ENCODE measurements at regions not wholly inside any gene's neighbourhood (a gene's known extent, or its start where the extent isn't known, plus 50 kb on each side); places are given as distances from the start of the nearest gene placed in this dataset.

- in situ Hi-C loops (cut with HindIII; ENCODE audit: low pct_unique_long_range_greater_than_20kb, low sequenced_read_pairs) = no loop called here
- no peak for DNase-seq (ENCODE audit: low read depth)
These were observed 1422.3 kb downstream of the PLA2G4A start for GRCh38 chr1:188251036-188251435.

GRCh38 chr1:188261849-188262248, 1433.1 kb downstream of the PLA2G4A start:
- in situ Hi-C loops (cut with HindIII; ENCODE audit: low pct_unique_long_range_greater_than_20kb, low sequenced_read_pairs) = no loop called here
- DNase-seq (ENCODE audit: low read depth) = no peak

GRCh38 chr1:188269956-188270355, 1441.2 kb downstream of the PLA2G4A start:
- peak; percentile 10 for DNase-seq (ENCODE audit: low read depth)
- in situ Hi-C loops (cut with HindIII; ENCODE audit: low pct_unique_long_range_greater_than_20kb, low sequenced_read_pairs) = no loop called here

- in situ Hi-C loops (cut with HindIII; ENCODE audit: low pct_unique_long_range_greater_than_20kb, low sequenced_read_pairs) = no loop called here
- DNase-seq (ENCODE audit: low read depth) = no peak
These were observed 1441.7 kb downstream of the PLA2G4A start for GRCh38 chr1:188270497-188270896.

- DNase-seq (ENCODE audit: low read depth) = no peak
- in situ Hi-C loops (cut with HindIII; ENCODE audit: low pct_unique_long_range_greater_than_20kb, low sequenced_read_pairs) = no loop called here
These were observed 1449.0 kb downstream of the PLA2G4A start for GRCh38 chr1:188277771-188278170.

- in situ Hi-C loops (cut with HindIII; ENCODE audit: low pct_unique_long_range_greater_than_20kb, low sequenced_read_pairs) = no loop called here
- no peak for DNase-seq (ENCODE audit: low read depth)
These were observed 1453.2 kb downstream of the PLA2G4A start for GRCh38 chr1:188281921-188282320.

- in situ Hi-C loops (cut with HindIII; ENCODE audit: low pct_unique_long_range_greater_than_20kb, low sequenced_read_pairs) = no loop called here
- peak; percentile 41 for DNase-seq (ENCODE audit: low read depth)
These were observed 1466.4 kb downstream of the PLA2G4A start for GRCh38 chr1:188295157-188295556.

- no peak for DNase-seq (ENCODE audit: low read depth)
- in situ Hi-C loops (cut with HindIII; ENCODE audit: low pct_unique_long_range_greater_than_20kb, low sequenced_read_pairs) = no loop called here
These were observed 1474.0 kb downstream of the PLA2G4A start for GRCh38 chr1:188302746-188303145.

GRCh38 chr1:188314557-188315137, 1485.9 kb downstream of the PLA2G4A start:
- no peak for DNase-seq (ENCODE audit: low read depth)
- in situ Hi-C loops (cut with HindIII; ENCODE audit: low pct_unique_long_range_greater_than_20kb, low sequenced_read_pairs) = no loop called here

- no peak for DNase-seq (ENCODE audit: low read depth)
- in situ Hi-C loops (cut with HindIII; ENCODE audit: low pct_unique_long_range_greater_than_20kb, low sequenced_read_pairs) = no loop called here
These were observed 1489.1 kb downstream of the PLA2G4A start for GRCh38 chr1:188317894-188318293.

- no peak for DNase-seq (ENCODE audit: low read depth)
- in situ Hi-C loops (cut with HindIII; ENCODE audit: low pct_unique_long_range_greater_than_20kb, low sequenced_read_pairs) = no loop called here
These were observed 1496.5 kb downstream of the PLA2G4A start for GRCh38 chr1:188325211-188325610.

- in situ Hi-C loops (cut with HindIII; ENCODE audit: low pct_unique_long_range_greater_than_20kb, low sequenced_read_pairs) = no loop called here
These were observed 1515.2 kb downstream of the PLA2G4A start for GRCh38 chr1:188343914-188344313.

GRCh38 chr1:188350104-188350503, 1521.4 kb downstream of the PLA2G4A start:
- in situ Hi-C loops (cut with HindIII; ENCODE audit: low pct_unique_long_range_greater_than_20kb, low sequenced_read_pairs) = no loop called here
- no peak for DNase-seq (ENCODE audit: low read depth)

More at GRCh38 chr1:188343914-188344313, 1515.2 kb downstream of the PLA2G4A start:
- DNase-seq (ENCODE audit: low read depth) = no peak

- DNase-seq (ENCODE audit: low read depth) = no peak
- in situ Hi-C loops (cut with HindIII; ENCODE audit: low pct_unique_long_range_greater_than_20kb, low sequenced_read_pairs) = no loop called here
These were observed 1526.3 kb downstream of the PLA2G4A start for GRCh38 chr1:188355082-188355481.

GRCh38 chr1:188355847-188356246, 1527.1 kb downstream of the PLA2G4A start:
- in situ Hi-C loops (cut with HindIII; ENCODE audit: low pct_unique_long_range_greater_than_20kb, low sequenced_read_pairs) = no loop called here
- DNase-seq (ENCODE audit: low read depth) = no peak

GRCh38 chr1:188359315-188359714, 1530.6 kb downstream of the PLA2G4A start:
- in situ Hi-C loops (cut with HindIII; ENCODE audit: low pct_unique_long_range_greater_than_20kb, low sequenced_read_pairs) = no loop called here
- DNase-seq (ENCODE audit: low read depth) = no peak

GRCh38 chr1:188363943-188364342, 1535.2 kb downstream of the PLA2G4A start:
- in situ Hi-C loops (cut with HindIII; ENCODE audit: low pct_unique_long_range_greater_than_20kb, low sequenced_read_pairs) = no loop called here
- no peak for DNase-seq (ENCODE audit: low read depth)

- in situ Hi-C loops (cut with HindIII; ENCODE audit: low pct_unique_long_range_greater_than_20kb, low sequenced_read_pairs) = no loop called here
- DNase-seq (ENCODE audit: low read depth) = no peak
These were observed 1536.2 kb downstream of the PLA2G4A start for GRCh38 chr1:188364927-188365449.

- DNase-seq (ENCODE audit: low read depth) = no peak
- in situ Hi-C loops (cut with HindIII; ENCODE audit: low pct_unique_long_range_greater_than_20kb, low sequenced_read_pairs) = no loop called here
These were observed 1537.1 kb downstream of the PLA2G4A start for GRCh38 chr1:188365874-188366273.

GRCh38 chr1:188367661-188368060, 1538.9 kb downstream of the PLA2G4A start:
- in situ Hi-C loops (cut with HindIII; ENCODE audit: low pct_unique_long_range_greater_than_20kb, low sequenced_read_pairs) = no loop called here
- no peak for DNase-seq (ENCODE audit: low read depth)
